MM.1S (cell line): ENCODE measurements at regions not wholly inside any gene's neighbourhood (a gene's known extent, or its start where the extent isn't known, plus 50 kb on each side); places are given as distances from the start of the nearest gene placed in this dataset.

Experiments
- CTCF ChIP-seq: fragments of 300-600 bp; sonication (generic); IDR thresholded peaks from 2 replicates; pipeline ENCODE4 v1.5.1; 2016; ENCODE audit warnings: antibody characterized with exemption, low read length, mixed read lengths
- EZH2 ChIP-seq: fragments of 300-600 bp; sonication (generic); optimal IDR thresholded peaks from 2 replicates; pipeline ENCODE3; 2017; ENCODE audit warnings: low read depth, mild to moderate bottlenecking, antibody characterized with exemption, low read length, mixed read lengths

- TF ChIP-seq CTCF (no peak), EZH2 (no peak)
Measured at GRCh38 chr4:35250761-35251160, 993.6 kb downstream of the ARAP2 start.
